Testis (tissue), 2 donors: ENCODE measurements at regions not wholly inside any gene's neighbourhood (a gene's known extent, or its start where the extent isn't known, plus 50 kb on each side); places are given as distances from the start of the nearest gene placed in this dataset.

Experiments
- CTCF ChIP-seq, 3 experiments: fragments of 450-650 bp in 2 of 3; fragments of 200-600 bp in 1 of 3; sonication (generic) in 1 of 3; IDR thresholded peaks; one replicate each; pipeline ENCODE4 v1.5.1; 2016 to 2019; ENCODE audit warnings: antibody characterized with exemption in 3 of 3, mild to moderate bottlenecking in 2 of 3, moderate library complexity in 1 of 3
- POLR2A ChIP-seq: fragments of 450-650 bp; IDR thresholded peaks from one replicate; pipeline ENCODE4 v1.6.1; 2017; ENCODE audit warnings: antibody characterized with exemption, mild to moderate bottlenecking, moderate library complexity

GRCh38 chr10:128605180-128605579 lies 479.0 kb upstream of the MKI67 start:
- no peak for TF ChIP-seq CTCF (IDR thresholded peaks at IDR 0.05)
- no peak for TF ChIP-seq POLR2A
